ENCODE measurements at regions not wholly inside any gene's neighbourhood (a gene's known extent, or its start where the extent isn't known, plus 50 kb on each side); places are given as distances from the start of the nearest gene placed in this dataset.

- TF ChIP-seq CTCF (IDR thresholded peaks at IDR 0.05) (no peak), POLR2A (IDR thresholded peaks at IDR 0.05) (no peak)
These were observed 646.8 kb upstream of the WWC1 start for GRCh38 chr5:167644619-167645018.
